ENCODE measurements at regions not wholly inside any gene's neighbourhood (a gene's known extent, or its start where the extent isn't known, plus 50 kb on each side); places are given as distances from the start of the nearest gene placed in this dataset.

DNA sequence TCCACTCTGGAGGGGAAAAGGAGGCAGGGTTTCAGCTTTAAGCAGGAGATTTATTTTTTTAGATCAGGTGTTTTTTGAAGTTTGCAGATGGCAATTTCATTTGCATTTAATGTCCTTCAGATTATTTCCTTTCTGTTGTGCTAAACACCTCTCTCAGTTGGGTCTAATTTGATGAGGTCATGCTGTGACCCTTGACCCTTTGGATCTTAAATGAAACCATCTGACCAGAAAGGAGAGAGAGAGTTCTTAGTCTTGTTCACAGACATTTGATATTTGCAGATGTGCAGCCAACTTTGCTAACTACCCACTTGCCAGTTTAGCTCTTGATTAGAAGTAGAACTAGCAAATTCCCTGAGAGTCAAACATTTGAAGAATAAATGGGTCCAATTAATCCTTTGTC is 101.5 kb upstream of the RAB11FIP2 start:
- H3K4me1 Mint-ChIP-seq (ENCODE audit: low read depth) = no peaks in the 10 kb centered on the region
- H3K27me3 Mint-ChIP-seq = peaks cover 22% of the 10 kb centered on the region
- no peaks in the 10 kb centered on the region for H3K36me3 Mint-ChIP-seq (ENCODE audit: low read depth)
- no peak overlapping the region for H3K27ac Mint-ChIP-seq
- no peaks in the 10 kb centered on the region for H3K9me3 Mint-ChIP-seq
- H3K4me3 Mint-ChIP-seq = no peak overlapping the region

DNA sequence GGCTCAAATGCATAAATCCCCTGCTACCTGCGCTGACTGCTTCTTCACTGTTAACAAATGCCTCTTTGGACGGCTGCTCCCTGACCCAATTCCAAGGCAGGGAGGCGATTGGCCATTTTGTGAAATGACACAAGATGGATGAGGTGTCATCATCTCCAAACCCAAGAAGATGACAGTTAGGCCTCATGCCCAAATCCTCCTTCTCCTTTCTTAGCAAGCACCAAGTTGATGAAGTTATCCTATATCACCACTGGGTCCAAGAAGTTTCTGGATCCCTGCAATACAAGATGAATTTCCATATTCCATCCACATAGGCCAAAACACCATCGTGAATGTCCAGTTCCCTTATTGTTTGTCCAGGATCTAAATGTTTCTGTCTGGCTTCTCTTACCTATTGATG is 98.5 kb upstream of the RAB11FIP2 start:
- H3K4me3 Mint-ChIP-seq = no peak overlapping the region
- H3K27me3 Mint-ChIP-seq = peaks cover 25% of the 10 kb centered on the region
- no peaks in the 10 kb centered on the region for H3K36me3 Mint-ChIP-seq (ENCODE audit: low read depth)
- no peaks in the 10 kb centered on the region for H3K4me1 Mint-ChIP-seq (ENCODE audit: low read depth)
- no peak overlapping the region for H3K27ac Mint-ChIP-seq
- H3K9me3 Mint-ChIP-seq = no peaks in the 10 kb centered on the region

- peaks cover 19% of the 10 kb centered on the region for H3K27me3 Mint-ChIP-seq
- H3K27ac Mint-ChIP-seq = no peak overlapping the region
- no peaks in the 10 kb centered on the region for H3K36me3 Mint-ChIP-seq (ENCODE audit: low read depth)
- no peak overlapping the region for H3K4me3 Mint-ChIP-seq
- H3K4me1 Mint-ChIP-seq (ENCODE audit: low read depth) = no peaks in the 10 kb centered on the region
- no peaks in the 10 kb centered on the region for H3K9me3 Mint-ChIP-seq
These were observed 94.7 kb upstream of the RAB11FIP2 start for GRCh38 chr10:118141471-118141870.

DNA sequence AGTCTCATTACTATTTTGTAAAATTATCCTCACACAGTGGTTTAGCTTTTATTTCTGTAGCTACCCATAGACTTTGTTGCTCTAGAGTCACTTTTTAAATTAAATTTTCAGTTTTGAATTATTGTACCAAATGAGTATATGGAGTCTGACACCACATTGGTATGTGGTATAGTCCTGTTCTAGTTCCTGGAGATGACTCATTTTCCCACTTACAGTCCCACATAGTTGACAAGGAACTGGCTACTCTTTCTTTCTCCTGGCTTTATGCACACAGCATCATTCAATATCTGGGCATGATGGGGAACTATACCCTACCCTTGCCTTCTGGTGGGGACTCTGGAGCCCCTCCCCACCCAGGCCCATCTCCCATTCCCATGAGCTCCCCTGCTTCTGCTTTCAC is 92.6 kb upstream of the RAB11FIP2 start:
- Mint-ChIP-seq H3K4me1 (ENCODE audit: low read depth) (no peaks in the 10 kb centered on the region), H3K4me3 (no peak overlapping the region), H3K9me3 (peaks cover 5% of the 10 kb centered on the region), H3K36me3 (ENCODE audit: low read depth) (no peaks in the 10 kb centered on the region), H3K27me3 (peaks cover 13% of the 10 kb centered on the region), H3K27ac (no peak overlapping the region)

- H3K4me1 Mint-ChIP-seq (ENCODE audit: low read depth) = no peaks in the 10 kb centered on the region
- H3K36me3 Mint-ChIP-seq (ENCODE audit: low read depth) = no peaks in the 10 kb centered on the region
- H3K27me3 Mint-ChIP-seq = peaks cover 26% of the 10 kb centered on the region
- H3K27ac Mint-ChIP-seq = no peak overlapping the region
- no peak overlapping the region for H3K4me3 Mint-ChIP-seq
- peaks cover 6% of the 10 kb centered on the region for H3K9me3 Mint-ChIP-seq
These were observed 81.9 kb upstream of the RAB11FIP2 start for GRCh38 chr10:118128675-118129074.

- no peaks in the 10 kb centered on the region for H3K9me3 Mint-ChIP-seq
- H3K27ac Mint-ChIP-seq = no peak overlapping the region
- H3K4me1 Mint-ChIP-seq (ENCODE audit: low read depth) = no peaks in the 10 kb centered on the region
- H3K36me3 Mint-ChIP-seq (ENCODE audit: low read depth) = no peaks in the 10 kb centered on the region
- H3K27me3 Mint-ChIP-seq = peaks cover 14% of the 10 kb centered on the region
- H3K4me3 Mint-ChIP-seq = no peak overlapping the region
These were observed 72.0 kb upstream of the RAB11FIP2 start for GRCh38 chr10:118118716-118119115.

DNA sequence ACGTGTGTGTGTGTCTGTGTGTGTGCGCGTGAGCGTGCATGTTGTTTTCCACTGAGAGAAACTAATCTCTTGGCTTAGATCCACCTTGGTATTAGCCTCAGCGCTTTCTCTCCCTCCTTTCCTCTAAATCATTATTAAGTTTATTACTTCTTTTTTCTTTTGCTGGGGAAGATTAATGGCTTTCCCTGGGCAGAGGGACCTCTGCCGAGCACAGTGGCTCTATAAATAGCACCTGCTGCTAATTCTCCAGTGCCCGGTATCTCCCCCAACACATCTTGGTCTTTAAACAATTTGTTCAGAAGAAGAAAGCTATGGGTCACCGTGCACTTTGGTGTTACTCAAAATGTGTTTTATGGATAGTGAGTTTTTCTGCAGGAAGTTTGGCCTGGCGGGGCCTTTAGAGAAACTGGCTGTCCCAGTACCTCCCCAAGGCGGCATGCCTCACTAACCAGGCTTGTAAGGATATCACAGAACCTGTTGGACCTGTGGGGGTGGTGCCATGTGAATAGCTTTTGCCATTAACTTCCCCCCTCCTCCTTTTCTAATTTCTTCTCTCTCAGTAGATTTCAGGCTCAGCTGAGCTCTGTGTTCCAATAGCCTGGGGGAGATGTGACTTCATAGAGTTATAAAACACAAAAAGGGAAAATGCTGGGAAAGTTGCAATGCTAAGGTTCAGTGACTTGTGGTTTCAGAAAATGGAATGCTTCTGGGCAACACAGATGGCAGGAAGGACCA is 70.1 kb upstream of the RAB11FIP2 start:
- Mint-ChIP-seq H3K9me3 (no peaks in the 10 kb centered on the region), H3K27me3 (peaks cover 11% of the 10 kb centered on the region), H3K36me3 (ENCODE audit: low read depth) (no peaks in the 10 kb centered on the region), H3K27ac (no peak overlapping the region), H3K4me1 (ENCODE audit: low read depth) (no peaks in the 10 kb centered on the region), H3K4me3 (no peak overlapping the region)

DNA sequence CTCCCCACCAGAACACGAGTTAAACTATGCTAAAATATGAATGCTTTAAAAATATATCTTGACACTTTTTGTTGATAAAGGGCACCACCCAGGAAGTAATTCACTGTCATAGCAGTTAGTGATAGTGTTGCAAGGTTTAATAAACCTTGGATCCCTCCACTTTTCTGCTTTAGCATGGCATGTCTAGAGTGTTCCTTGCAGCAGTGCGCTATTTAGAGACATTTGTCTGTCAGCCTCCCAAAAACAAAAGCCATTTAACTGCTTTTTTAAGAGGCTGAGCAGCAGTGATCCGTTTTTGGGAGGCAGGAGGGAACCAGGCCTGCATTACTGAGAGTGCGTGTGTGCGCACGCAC is 69.6 kb upstream of the RAB11FIP2 start:
- no peak overlapping the region for H3K27ac Mint-ChIP-seq
- no peaks in the 10 kb centered on the region for H3K4me1 Mint-ChIP-seq (ENCODE audit: low read depth)
- no peaks in the 10 kb centered on the region for H3K36me3 Mint-ChIP-seq (ENCODE audit: low read depth)
- no peaks in the 10 kb centered on the region for H3K9me3 Mint-ChIP-seq
- H3K4me3 Mint-ChIP-seq = no peak overlapping the region
- peaks cover 11% of the 10 kb centered on the region for H3K27me3 Mint-ChIP-seq

DNA sequence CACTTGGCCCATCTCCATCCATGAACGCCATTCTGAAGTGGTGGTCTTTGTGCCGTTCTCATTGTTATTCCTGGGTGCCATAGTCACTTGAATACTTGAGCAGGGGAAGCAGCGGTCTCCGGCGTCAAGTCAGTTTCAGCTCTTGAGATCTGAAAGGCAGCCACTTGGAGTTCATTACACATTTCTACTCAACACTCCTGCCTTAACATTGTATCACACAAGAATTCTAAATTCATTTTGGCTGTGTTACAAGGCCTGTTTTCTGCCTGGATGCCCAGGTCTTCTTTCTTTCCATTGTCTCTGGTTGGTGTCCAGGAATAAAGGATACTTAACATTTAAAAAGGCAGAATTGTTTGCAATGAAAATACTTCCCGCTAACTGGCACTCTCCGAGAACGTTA is 69.0 kb upstream of the RAB11FIP2 start:
- Mint-ChIP-seq H3K9me3 (no peaks in the 10 kb centered on the region), H3K27me3 (peaks cover 11% of the 10 kb centered on the region), H3K4me3 (no peak overlapping the region), H3K36me3 (ENCODE audit: low read depth) (no peaks in the 10 kb centered on the region), H3K27ac (no peak overlapping the region), H3K4me1 (ENCODE audit: low read depth) (no peaks in the 10 kb centered on the region)

DNA sequence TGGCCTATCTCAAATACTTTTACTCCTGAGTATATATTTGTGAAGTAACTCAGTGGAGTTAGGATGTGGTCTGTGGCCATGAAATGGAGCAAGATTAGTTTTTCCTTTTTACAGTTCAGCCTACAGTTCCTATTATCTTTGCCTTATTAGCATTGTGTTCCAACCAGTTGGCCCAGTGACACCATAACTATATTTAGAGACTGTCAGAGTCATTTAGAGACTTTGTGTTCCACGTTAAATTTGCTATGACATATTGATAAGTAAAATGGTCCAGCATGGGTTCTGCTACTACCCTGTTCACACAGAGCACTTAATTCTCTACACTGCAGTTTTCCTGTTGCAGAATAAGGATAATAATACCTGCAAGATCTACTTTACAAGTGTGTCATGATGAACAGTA is 68.3 kb upstream of the RAB11FIP2 start:
- H3K27me3 Mint-ChIP-seq = peaks cover 4% of the 10 kb centered on the region
- no peak overlapping the region for H3K27ac Mint-ChIP-seq
- H3K4me3 Mint-ChIP-seq = no peak overlapping the region
- H3K36me3 Mint-ChIP-seq (ENCODE audit: low read depth) = no peaks in the 10 kb centered on the region
- no peaks in the 10 kb centered on the region for H3K4me1 Mint-ChIP-seq (ENCODE audit: low read depth)
- no peaks in the 10 kb centered on the region for H3K9me3 Mint-ChIP-seq

- Mint-ChIP-seq H3K9me3 (no peaks in the 10 kb centered on the region), H3K27me3 (peaks cover 5% of the 10 kb centered on the region), H3K4me3 (no peak overlapping the region), H3K4me1 (ENCODE audit: low read depth) (no peaks in the 10 kb centered on the region), H3K36me3 (ENCODE audit: low read depth) (no peaks in the 10 kb centered on the region), H3K27ac (no peak overlapping the region)
These were observed 65.9 kb upstream of the RAB11FIP2 start for GRCh38 chr10:118112543-118113125.

DNA sequence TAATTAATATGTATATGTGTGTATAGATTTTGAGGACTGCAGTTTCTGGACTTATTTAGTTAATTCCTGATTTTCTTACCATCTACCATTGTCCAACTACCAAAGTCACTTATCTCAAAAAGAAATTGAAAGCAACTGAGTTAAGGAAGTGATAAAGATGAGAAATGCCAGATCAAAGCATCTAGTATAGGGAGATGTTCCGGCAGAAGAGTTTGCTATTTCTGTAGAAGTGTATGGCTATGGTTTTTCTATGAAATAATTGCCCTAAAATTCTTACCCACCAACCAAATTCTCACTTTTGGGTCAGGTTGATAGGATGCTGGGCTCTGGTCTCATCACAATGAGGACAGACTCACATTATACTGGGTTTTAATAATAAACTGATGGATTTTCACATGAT is 64.0 kb upstream of the RAB11FIP2 start:
- H3K36me3 Mint-ChIP-seq (ENCODE audit: low read depth) = no peaks in the 10 kb centered on the region
- H3K9me3 Mint-ChIP-seq = no peaks in the 10 kb centered on the region
- no peaks in the 10 kb centered on the region for H3K4me1 Mint-ChIP-seq (ENCODE audit: low read depth)
- H3K27ac Mint-ChIP-seq = no peak overlapping the region
- no peak overlapping the region for H3K4me3 Mint-ChIP-seq
- H3K27me3 Mint-ChIP-seq = peaks cover 5% of the 10 kb centered on the region

- no peak overlapping the region for H3K27ac Mint-ChIP-seq
- H3K36me3 Mint-ChIP-seq (ENCODE audit: low read depth) = no peaks in the 10 kb centered on the region
- H3K4me1 Mint-ChIP-seq (ENCODE audit: low read depth) = no peaks in the 10 kb centered on the region
- H3K4me3 Mint-ChIP-seq = no peak overlapping the region
- H3K27me3 Mint-ChIP-seq = peaks cover 5% of the 10 kb centered on the region
- no peaks in the 10 kb centered on the region for H3K9me3 Mint-ChIP-seq
These were observed 61.7 kb upstream of the RAB11FIP2 start for GRCh38 chr10:118108194-118109026.

DNA sequence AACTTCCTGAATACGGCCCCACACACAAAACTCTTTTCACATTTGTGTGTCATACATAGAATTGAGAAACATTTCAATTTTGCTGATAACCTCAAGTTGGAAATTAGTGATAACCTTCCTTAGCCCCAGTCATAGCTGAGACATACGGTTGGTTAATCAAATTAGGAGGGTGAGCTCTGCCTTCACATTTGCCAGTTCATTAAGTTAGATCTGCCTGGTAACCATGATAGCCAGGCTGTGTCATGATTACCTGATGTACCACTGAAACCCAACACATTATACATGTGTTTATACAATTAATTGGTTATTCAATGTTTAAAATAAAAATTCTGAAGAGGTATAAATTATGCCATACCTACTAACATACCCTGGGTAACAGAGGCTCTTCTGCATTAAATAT is 60.8 kb upstream of the RAB11FIP2 start:
- H3K9me3 Mint-ChIP-seq = no peaks in the 10 kb centered on the region
- no peak overlapping the region for H3K27ac Mint-ChIP-seq
- H3K4me3 Mint-ChIP-seq = no peak overlapping the region
- peaks cover 10% of the 10 kb centered on the region for H3K27me3 Mint-ChIP-seq
- no peaks in the 10 kb centered on the region for H3K4me1 Mint-ChIP-seq (ENCODE audit: low read depth)
- no peaks in the 10 kb centered on the region for H3K36me3 Mint-ChIP-seq (ENCODE audit: low read depth)

DNA sequence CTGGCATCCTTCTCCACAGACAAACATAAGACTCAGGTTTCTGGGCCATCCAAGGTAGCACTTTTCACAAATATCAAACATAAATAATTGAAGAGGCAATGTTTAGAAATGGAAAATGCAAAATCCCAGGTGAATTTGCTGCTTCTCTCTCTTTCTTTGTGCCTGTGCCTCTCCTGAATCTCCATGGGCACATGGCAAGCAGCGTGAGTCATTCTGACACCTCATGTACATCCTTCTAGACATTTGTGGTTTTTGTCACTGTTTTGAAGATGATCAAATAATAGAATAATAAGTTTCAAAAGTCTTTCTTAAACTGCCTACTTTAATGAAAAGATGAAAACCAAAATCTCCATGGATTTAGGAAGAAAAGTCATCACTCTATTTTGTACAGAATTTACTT is 60.3 kb upstream of the RAB11FIP2 start:
- Mint-ChIP-seq H3K27me3 (peaks cover 14% of the 10 kb centered on the region), H3K4me1 (ENCODE audit: low read depth) (no peaks in the 10 kb centered on the region), H3K36me3 (ENCODE audit: low read depth) (no peaks in the 10 kb centered on the region), H3K27ac (no peak overlapping the region), H3K4me3 (no peak overlapping the region), H3K9me3 (no peaks in the 10 kb centered on the region)

Measured in stimulated activated naive CD8-positive, alpha-beta T cell treated with anti-CD3 and anti-CD28 coated beads, Interleukin-15, Interleukin-2, amounts not matched to agents 100 ng/mL and 50 ng/mL, for 24 hours (primary cell).